Ishikawa (cell line): ENCODE measurements at regions not wholly inside any gene's neighbourhood (a gene's known extent, or its start where the extent isn't known, plus 50 kb on each side); places are given as distances from the start of the nearest gene placed in this dataset.

Source experiments
- CEBPB ChIP-seq: IDR thresholded peaks from 2 replicates; pipeline ENCODE4 v1.6.1; 2012
- CREB1 ChIP-seq: IDR thresholded peaks from 2 replicates; pipeline ENCODE4 v1.6.1; 2012; ENCODE audit warnings: low read depth
- EGR1 ChIP-seq: IDR thresholded peaks from 2 replicates; pipeline ENCODE4 v1.6.1; 2012
- EP300 ChIP-seq: IDR thresholded peaks from 2 replicates; pipeline ENCODE4 v1.6.1; 2012; ENCODE audit warnings: borderline replicate concordance
- FOXM1 ChIP-seq: IDR thresholded peaks from 2 replicates; pipeline ENCODE4 v1.6.1; 2012; ENCODE audit warnings: low read depth, borderline replicate concordance
- NFIC ChIP-seq: IDR thresholded peaks from 2 replicates; pipeline ENCODE4 v1.6.1; 2012
- RAD21 ChIP-seq: IDR thresholded peaks from 2 replicates; pipeline ENCODE4 v1.6.1; 2012; ENCODE audit warnings: low read depth
- TAF1 ChIP-seq: IDR thresholded peaks from 2 replicates; pipeline ENCODE4 v1.6.1; 2012; ENCODE audit warnings: low read depth, mild to moderate bottlenecking
- TCF12 ChIP-seq: IDR thresholded peaks from 2 replicates; pipeline ENCODE4 v1.6.1; 2012; ENCODE audit warnings: low read depth
- TEAD4 ChIP-seq: IDR thresholded peaks from 2 replicates; pipeline ENCODE4 v1.6.1; 2012
- YY1 ChIP-seq: IDR thresholded peaks from 2 replicates; pipeline ENCODE4 v1.6.1; 2012; ENCODE audit warnings: low read depth
- ZBTB7A ChIP-seq: IDR thresholded peaks from 2 replicates; pipeline ENCODE4 v1.6.1; 2012; ENCODE audit warnings: low read depth
- TF ChIP-seq, protein P1 (sequence below): IDR thresholded peaks from 2 replicates; pipeline ENCODE4 v1.6.1; 2012
- TF ChIP-seq, protein P2 (sequence below): IDR thresholded peaks from 2 replicates; pipeline ENCODE4 v1.6.1; 2012; ENCODE audit warnings: low read depth, mild to moderate bottlenecking
- TF ChIP-seq, protein P3 (sequence below): IDR thresholded peaks from 2 replicates; pipeline ENCODE4 v1.6.1; 2012

- TF ChIP-seq CREB1, result no peak
- TF ChIP-seq, protein P1, sequence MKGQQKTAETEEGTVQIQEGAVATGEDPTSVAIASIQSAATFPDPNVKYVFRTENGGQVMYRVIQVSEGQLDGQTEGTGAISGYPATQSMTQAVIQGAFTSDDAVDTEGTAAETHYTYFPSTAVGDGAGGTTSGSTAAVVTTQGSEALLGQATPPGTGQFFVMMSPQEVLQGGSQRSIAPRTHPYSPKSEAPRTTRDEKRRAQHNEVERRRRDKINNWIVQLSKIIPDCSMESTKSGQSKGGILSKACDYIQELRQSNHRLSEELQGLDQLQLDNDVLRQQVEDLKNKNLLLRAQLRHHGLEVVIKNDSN, result no peak
- TF ChIP-seq, protein P2, sequence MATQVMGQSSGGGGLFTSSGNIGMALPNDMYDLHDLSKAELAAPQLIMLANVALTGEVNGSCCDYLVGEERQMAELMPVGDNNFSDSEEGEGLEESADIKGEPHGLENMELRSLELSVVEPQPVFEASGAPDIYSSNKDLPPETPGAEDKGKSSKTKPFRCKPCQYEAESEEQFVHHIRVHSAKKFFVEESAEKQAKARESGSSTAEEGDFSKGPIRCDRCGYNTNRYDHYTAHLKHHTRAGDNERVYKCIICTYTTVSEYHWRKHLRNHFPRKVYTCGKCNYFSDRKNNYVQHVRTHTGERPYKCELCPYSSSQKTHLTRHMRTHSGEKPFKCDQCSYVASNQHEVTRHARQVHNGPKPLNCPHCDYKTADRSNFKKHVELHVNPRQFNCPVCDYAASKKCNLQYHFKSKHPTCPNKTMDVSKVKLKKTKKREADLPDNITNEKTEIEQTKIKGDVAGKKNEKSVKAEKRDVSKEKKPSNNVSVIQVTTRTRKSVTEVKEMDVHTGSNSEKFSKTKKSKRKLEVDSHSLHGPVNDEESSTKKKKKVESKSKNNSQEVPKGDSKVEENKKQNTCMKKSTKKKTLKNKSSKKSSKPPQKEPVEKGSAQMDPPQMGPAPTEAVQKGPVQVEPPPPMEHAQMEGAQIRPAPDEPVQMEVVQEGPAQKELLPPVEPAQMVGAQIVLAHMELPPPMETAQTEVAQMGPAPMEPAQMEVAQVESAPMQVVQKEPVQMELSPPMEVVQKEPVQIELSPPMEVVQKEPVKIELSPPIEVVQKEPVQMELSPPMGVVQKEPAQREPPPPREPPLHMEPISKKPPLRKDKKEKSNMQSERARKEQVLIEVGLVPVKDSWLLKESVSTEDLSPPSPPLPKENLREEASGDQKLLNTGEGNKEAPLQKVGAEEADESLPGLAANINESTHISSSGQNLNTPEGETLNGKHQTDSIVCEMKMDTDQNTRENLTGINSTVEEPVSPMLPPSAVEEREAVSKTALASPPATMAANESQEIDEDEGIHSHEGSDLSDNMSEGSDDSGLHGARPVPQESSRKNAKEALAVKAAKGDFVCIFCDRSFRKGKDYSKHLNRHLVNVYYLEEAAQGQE, result no peak
Observed at GRCh38 chr10:130808686-130809085, 502.8 kb downstream of the TCERG1L start.

DNA sequence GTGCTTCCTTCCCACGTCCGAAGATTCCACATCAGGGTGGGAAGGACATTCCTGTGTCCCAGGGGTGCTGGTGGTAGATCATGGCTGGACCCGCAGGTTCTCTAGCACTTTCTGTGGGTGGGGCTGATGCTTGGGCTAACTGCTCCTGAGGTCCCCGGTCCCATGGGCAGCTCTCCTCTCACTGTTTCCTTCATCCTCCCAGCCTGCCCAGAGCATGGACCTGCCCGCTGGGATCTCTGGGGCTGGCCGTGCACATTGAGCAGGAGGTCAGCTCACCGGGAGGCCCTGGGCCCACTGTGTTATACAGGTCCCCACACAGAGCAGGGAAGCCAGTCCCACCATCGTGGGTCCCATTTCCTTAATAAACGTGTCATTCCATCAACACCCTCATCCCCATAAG is 502.3 kb downstream of the TCERG1L start:
- TF ChIP-seq, protein P3, sequence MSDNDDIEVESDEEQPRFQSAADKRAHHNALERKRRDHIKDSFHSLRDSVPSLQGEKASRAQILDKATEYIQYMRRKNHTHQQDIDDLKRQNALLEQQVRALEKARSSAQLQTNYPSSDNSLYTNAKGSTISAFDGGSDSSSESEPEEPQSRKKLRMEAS, result no peak
- TF ChIP-seq, protein P2, result no peak
- TF ChIP-seq RAD21 (no peak), EP300 (no peak), EGR1 (no peak), TCF12 (no peak), FOXM1 (no peak), YY1 (no peak), ZBTB7A (no peak), CEBPB (no peak), NFIC (no peak), TAF1 (no peak), CREB1 (no peak)

DNA sequence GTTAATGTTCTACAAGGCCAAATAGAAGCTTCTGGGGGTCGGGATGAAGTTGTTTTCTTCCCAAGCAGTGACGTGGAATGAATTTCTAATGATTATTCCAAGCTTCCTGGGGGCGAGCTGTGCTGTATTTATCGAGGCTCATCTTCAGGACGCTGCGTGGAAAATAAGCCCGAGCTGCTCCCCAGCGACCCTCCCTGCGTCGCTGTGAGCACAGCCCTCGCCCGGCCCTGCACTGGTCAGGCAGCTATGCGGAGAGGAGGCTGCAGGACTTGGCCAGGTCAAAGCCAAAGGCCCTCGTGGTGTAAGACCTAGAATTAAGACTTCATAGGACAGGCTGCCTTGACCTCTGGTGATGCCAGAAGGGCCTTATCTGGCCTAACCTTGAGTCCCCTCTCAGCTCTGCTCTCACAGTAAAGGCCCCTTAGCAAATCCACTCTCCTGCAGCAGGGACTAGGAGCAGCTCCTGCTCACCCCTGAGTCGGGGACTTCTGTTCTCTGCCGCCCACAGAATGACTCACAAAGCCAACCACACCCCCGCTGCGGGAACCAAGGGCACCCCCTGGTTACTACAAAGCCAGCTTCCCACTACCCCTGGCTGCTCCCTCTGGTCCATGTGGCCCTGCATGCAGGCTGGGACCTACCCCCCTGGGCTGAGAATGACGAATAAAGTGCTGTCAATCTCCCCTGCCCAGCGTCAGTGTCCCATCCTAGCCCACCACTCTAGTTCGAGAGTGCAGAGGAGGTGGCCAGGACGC is 501.6 kb downstream of the TCERG1L start:
- TF ChIP-seq TAF1 (no peak), TCF12 (no peak), EP300 (no peak), YY1 (no peak), FOXM1 (no peak), CREB1 (no peak), CEBPB (no peak), NFIC (no peak), EGR1 (no peak), RAD21 (no peak), TEAD4 (no peak)
- TF ChIP-seq, protein P2, result no peak
- TF ChIP-seq, protein P3, result no peak
- TF ChIP-seq, protein P1, result no peak

DNA sequence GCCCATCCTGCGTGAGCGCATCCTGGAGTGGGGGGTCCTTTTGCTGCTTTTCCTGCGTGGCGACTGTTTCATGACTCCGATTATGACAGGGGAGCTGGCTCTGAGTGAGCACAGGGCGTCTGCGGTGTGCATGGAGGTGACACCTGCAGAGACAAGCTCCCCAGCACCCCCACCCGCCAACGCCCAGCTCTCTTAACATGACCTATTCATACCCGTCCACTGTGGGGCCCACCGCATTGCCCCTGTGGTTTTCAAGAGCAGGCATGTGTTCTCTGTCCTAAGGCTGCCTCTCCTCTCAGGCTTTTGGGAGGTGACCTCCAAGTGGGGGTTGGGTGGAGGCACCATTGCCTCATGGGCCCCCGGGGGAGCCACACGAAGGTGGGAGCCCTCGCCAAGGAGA is 500.7 kb downstream of the TCERG1L start:
- no peak for TF ChIP-seq NFIC
- no peak for TF ChIP-seq CREB1
- no peak for TF ChIP-seq RAD21
- TF ChIP-seq FOXM1, result no peak
- TF ChIP-seq EGR1, result no peak
- no peak for TF ChIP-seq TAF1
- TF ChIP-seq, protein P3, result no peak
- TF ChIP-seq CEBPB, result no peak
- no peak for TF ChIP-seq TEAD4
- no peak for TF ChIP-seq TCF12
- no peak for TF ChIP-seq ZBTB7A
- TF ChIP-seq, protein P2, result no peak
- TF ChIP-seq YY1, result no peak
